ENCODE measurements at regions not wholly inside any gene's neighbourhood (a gene's known extent, or its start where the extent isn't known, plus 50 kb on each side); places are given as distances from the start of the nearest gene placed in this dataset.

DNA sequence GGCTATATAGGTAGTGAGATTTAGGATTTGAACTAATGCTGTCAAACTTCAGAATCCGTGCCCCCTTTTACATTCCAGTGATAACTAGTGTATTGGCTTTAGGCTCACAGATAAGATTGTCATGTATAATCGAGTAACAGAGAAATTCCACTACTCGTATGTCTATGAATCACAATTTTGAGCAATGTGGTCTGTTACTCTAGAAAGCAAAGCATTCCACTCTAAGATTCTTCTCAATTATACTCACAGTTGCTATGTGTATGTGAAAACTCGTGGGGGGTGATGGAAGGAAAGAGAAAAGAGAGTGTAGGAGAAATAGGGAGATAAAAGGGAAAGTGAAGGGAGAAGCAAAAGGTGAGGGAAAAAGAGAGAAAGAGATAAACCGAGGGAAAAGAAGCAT is 1175.1 kb upstream of the GOT2 start:
- no peak for TF ChIP-seq CTCF (conservative IDR thresholded peaks at IDR 0.05)
- H3K27ac ChIP-seq = no peak overlapping the region

DNA sequence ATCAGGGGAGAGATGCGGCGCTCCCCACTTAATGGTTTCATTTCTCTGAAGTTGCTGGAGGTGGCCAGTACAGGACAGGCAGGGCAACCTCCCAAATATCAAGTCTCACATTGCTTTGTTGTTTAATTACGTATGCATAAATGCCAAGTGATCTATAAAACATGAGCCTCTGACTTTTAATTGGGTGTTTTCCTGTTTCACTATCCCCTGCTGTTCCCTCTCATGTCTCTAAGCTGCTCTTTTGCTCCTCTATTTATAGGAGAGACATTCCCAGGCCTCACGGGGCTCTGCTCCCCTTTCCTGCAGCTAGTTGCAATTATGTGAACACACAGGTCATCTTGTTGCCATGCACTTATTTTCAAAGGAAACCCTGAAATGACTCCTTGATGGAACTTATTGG is 1173.5 kb upstream of the GOT2 start:
- TF ChIP-seq CTCF (conservative IDR thresholded peaks at IDR 0.05) = no peak
- no peak overlapping the region for H3K27ac ChIP-seq

DNA sequence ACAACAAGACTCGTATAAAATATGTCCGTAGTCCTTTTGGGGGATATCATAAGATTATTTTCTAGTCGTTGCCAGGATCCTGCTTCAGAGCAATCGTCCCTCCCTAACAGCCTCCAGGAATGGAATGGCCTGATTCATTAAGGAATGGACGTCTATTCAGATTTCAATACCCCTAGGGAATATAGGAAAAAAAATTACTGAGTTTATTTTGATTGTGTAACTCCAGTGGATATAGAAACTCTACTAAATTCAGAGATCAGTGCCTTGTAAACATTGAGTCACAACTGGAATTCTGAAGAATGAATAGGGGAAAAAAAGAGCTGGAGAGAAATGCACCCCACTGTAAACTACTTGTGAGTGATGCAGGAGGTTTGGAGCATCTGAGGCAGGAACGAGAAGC is 1171.5 kb upstream of the GOT2 start:
- H3K27ac ChIP-seq = no peak overlapping the region

GRCh38 chr16:59905131-59905530 is 1171.0 kb upstream of the GOT2 start:
- TF ChIP-seq CTCF (conservative IDR thresholded peaks at IDR 0.05) = no peak
- H3K27ac ChIP-seq = no peak overlapping the region

More for the DNA sequence above, 1171.5 kb upstream of the GOT2 start:
- TF ChIP-seq CTCF (conservative IDR thresholded peaks at IDR 0.05) = no peak

DNA sequence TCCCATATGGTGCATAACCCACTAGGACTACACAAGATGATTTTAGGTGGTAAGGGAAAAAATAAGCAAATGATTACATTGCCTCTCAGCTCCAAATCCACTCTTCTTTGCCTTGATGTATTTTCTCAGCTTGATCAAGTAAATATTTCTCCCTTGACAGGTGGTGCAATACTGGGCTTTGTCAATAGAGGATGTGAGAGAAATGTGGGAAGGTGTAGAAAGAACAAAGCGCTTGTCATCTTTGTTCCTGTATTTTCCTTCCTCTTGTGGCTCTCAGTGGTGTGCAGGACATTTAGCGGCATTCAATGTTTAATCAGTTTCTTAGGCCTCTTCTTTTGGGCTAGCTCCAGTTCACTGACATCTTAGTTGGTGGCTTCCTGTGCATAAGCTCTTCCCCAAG is 1165.8 kb upstream of the GOT2 start:
- no peak for TF ChIP-seq CTCF (conservative IDR thresholded peaks at IDR 0.05)
- H3K27ac ChIP-seq = no peak overlapping the region

DNA sequence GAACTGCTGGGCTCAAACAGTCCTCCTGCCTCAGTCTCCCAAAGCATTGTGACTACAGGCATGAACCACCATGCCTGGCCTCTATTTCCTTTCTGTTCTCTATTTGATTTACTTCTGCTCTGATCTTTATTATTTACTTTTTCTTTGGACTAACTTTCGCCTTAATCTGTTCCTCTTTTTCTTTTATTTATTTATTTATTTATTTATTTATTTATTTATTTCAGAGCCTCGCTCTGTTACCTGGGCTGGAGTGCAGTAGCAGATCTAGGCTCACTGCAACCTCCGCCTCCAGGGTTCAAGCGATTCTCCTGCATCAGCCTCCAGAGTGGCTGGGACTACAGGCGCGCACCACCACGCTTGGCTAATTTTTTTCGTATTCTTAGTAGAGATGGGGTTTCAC is 1158.3 kb upstream of the GOT2 start:
- no peak for TF ChIP-seq CTCF (conservative IDR thresholded peaks at IDR 0.05)
- H3K27ac ChIP-seq = no peak overlapping the region

DNA sequence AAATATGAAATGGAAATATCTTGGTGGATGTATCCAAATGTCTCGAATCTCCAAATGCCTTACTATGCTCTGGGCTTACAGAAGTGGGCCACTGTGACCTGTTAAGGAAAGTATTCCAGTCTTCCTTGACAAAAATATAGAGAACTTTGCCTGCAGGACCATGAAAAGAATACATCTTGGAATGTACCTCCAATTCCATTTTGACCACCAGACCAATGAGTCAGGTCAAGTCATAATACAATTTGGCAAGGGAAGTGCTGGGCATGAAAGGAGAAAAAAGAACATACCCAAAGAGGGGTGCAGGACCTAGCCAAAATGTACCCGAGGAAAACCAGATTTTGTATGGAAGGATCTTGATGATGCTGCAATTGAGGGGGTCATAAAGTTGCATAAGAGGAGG is 1153.7 kb upstream of the GOT2 start:
- TF ChIP-seq CTCF (conservative IDR thresholded peaks at IDR 0.05) = no peak
- H3K27ac ChIP-seq = no peak overlapping the region

DNA sequence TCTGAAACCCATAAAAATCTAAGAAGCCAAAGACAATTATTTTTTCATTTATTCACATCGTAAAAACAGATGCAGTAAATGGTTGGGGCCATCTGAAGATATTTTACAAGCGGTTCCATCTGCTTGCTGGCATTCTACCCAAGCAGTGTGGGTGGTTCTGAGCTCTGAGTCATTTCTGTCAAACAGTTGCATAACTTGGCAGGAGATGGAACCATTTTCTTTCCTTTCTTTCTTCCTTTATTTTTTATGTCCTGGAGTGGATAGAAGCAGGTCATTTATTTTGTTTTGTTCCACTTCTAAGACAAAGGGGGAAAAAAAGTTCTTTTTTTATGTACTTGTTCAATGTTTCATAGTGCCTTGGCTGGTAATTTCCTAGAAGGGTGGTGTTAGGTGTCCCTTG is 1151.9 kb upstream of the GOT2 start:
- H3K27ac ChIP-seq = no peak overlapping the region
- no peak for TF ChIP-seq CTCF (conservative IDR thresholded peaks at IDR 0.05)
